HG02759 (cell line): ENCODE measurements at regions not wholly inside any gene's neighbourhood (a gene's known extent, or its start where the extent isn't known, plus 50 kb on each side); places are given as distances from the start of the nearest gene placed in this dataset.
"Not testable (repeated sequence)": the region's sequence is repeated elsewhere in the genome, so short reads cannot be mapped to it uniquely, and the experiment has no call there.

Experiments
- ATAC-seq: cut with Tn5 transposase; IDR thresholded peaks from one replicate; pipeline ENCODE4 v1.9.1; 2021; ENCODE audit warnings: mild to moderate bottlenecking, moderate library complexity; ENCODE audit not compliant: unreplicated experiment

DNA sequence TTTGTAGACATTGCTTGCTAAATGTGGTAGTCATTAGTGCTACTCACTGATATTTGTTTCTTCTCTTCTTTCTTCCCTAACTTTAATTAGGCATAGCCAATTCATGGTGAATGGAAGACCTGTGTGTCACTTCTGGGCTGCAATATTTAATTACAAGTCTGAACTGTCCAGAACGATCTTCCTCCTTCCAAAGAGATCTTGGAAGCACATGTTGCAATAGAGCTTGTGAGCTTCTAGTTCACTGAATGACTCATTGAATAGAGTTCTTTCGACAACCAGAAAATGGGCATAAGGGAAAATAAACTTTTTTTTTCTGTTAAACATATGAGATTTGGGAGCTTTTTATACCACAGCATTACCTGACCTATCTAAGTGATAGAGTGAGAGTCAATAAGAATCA is 1264.6 kb downstream of the PCDH9 start:
- ATAC-seq: no peak

DNA sequence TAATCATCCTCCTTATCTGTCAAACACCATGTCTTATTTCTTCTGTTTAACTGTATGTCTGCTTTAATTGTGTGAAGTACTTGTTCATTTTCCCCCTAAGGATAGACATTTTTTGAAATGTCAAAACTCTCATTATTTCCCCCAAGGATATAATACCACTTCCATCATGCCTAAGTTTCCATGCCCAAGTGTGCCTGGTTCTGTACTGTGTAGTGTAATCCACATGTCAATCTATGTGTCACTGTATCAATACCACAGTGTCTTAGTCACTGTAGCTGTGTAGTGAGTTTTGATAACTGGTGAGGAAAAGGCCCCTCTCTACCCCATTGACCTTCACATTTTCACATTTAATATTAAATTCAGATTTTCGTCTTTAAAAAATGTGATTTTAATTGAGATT is 1265.5 kb downstream of the PCDH9 start:
- ATAC-seq: no peak

DNA sequence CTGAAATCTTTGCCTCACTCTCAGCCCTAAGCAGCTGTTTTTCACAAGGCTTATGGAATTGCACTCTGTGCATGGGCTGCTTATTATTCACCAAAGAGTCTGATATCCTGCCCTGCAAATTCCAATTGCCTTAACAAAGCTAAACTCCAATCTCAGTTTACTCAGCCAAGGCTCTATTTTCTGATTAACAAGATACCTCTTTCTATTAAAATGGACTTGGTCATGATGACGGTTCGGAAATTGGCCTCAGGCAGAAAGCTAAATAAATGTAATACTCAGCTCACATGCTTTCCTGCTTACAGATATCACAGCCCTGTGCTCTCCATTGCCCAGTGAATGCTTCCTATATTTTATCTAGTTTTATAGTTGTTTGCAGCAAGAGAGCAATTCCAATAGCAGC is 1270.8 kb downstream of the PCDH9 start:
- no peak for ATAC-seq

DNA sequence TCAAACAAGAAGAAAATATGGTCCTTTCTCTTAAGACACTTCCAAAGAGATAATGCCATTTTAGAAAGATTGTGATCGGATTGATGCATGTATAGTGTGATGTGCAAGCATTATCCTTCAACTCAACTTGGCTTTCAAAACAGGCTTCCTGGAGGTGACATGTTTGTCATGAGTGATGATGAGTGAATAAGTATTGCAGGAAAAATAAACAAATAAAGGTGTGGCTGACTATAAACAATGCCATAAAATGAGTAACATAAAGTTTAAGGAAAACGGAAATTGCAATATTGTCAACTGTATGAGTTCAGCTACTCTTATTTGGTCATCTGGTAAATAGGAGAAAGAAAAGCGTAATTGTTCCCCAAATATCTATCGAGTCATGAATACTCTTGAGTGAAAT is 1283.7 kb downstream of the PCDH9 start:
- ATAC-seq: no peak

DNA sequence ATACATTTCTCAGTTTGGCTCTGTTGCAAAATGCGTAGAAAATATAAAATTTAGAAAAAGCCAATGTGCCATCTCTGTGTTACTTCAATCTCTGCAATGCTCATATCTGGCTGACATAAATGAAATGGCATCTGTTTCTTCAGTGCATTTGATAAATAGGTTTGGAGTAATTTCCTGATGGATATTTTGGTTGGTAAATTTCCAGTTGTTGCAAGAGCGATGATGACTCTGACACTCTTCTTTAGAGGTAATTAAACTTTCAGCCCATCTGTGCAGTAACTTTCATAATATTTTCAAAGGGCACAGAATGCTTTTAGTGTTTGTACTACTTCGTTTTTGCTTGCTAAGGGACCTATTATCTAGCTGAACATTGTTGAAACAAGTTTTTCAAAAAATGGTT is 1286.4 kb downstream of the PCDH9 start:
- no peak for ATAC-seq

DNA sequence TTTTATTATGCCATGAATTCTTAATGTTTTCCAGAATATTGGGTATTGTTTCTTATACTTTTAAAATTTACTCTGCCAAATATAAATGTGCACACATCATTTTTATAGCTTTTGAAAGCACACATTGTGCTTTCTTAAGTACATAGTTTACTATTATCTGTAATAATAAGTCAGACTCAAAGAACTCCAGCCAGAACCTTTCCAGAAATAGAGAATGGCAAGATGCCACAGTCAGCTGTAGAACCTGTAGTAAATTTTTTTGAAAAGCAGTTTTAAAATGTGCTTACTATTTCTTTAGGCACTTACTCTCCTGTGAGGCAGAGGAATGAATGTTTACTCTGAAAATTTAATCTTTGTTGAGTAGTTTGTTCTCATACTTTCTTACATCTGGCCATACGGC is 1287.1 kb downstream of the PCDH9 start:
- no peak for ATAC-seq

DNA sequence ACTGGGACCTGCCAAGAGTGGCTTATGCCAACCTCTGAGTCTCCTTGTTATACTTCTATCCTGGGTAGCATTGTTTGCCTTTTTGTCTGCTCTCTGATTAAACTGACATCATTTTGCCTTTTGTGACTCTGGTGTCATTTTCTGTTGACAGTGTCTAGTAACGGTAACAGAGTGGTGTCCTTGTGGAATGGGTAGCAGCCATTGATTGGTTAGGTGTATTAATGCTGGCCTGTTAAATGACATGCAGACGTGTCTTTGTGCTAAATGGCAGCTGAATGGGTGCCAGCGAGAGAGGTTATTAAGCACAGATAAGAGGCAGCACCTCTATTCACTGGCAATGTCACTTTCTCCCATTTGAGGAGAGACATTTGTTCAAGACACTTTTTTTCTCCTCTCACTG is 1289.4 kb downstream of the PCDH9 start:
- ATAC-seq: no peak

DNA sequence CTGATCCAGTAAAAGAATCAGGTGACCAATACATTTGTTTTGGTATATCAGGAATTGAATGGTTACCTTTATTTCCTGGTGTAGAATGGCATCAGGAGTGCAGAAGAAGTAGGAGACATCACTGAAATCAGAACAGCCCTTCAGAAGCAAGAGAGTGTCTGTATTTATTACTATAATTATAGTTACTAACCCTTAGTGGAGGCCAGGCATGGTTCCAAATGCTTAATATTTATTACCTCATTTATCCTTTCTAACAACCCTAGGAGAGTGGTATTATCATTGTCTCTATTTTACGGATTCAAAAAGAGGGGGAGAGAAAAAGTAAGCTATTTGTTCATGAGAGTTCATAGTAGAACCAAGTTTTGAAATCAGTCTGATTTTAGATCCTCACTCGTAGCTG is 1292.9 kb downstream of the PCDH9 start:
- no peak for ATAC-seq

DNA sequence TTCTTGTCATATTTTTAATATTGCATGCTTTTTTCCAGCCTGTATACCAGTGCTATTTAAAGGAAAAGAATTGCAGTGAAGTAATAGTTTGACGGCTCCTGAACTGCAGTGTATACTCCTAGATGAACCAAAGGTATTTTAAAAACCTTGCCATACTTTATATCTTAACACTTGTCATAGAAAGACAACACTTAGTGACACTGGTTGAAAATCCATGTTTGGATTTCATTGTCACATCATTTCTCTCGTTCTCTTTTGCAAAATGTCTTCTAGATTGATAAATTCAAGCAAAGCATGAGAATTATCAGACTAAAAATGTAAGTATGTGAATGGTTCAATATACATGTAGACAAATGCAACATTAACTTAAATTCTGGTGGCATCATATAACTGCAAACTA is 1293.9 kb downstream of the PCDH9 start:
- no peak for ATAC-seq

DNA sequence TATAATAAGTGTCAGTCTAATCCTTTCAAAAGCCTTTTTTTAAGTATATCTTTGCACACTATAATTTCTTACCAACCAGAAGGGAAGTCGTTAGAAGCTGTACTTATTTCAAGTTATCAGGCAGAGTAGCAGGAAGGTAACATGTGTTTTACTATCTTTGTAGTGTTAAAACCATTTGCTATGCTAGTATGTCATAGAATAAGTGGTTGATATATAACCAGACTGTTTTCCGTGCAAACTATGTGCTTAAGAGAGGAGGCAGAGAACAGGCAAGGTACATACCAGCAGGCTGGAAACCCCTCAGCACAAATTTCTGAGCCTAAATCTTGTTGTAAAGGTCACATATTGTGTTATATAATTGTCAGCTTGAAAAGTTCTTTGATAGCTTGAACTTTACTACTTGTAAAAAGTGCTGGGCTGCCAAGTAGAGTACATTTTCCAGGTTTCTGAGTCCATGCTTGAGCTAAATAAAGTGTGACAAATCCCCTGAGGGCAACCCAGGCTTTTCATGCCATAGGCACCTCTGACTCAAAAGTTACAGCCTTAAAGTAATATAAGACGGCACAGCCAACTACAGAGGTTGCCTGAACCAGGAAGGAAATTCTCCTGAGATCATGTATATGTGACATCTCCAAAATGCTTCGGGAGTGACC is 1297.4 kb downstream of the PCDH9 start:
- ATAC-seq: no peak

DNA sequence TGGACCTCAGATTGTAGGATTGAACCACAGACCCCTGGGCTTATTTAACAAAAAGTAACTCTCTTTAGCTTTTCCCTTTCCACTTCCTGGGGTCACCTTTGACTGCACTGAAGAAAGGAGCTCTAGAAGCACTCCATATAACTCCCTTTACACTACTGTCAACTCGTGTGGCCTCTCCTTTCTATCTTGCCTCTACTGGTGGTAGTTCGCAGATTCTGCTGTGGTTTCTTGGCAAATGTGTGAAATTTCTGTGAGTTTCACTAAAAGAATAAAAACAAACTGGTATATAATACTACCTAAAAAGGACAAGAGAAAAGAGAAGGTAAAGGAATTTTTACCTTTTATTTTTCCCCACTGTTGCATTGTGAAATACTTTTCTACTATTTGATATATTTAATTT is 1298.1 kb downstream of the PCDH9 start:
- no peak for ATAC-seq

DNA sequence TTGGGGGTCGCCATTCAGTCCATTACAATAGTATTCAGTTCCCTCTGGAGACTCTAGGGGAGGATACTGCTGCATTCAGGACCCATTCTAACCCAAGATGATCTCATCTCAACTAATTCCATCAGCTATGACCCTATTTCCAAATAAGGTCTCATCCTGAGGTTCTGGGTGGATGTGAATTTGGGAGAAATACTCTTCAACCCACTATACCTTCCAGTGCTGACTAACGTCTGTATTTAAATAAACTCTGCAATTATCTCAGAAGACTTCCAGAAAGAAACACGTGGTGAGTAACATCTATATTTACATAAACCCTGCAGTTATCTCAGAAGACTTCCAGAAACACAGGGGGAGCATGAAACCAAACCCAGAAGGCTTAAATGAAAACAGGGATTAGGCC is 1300.7 kb downstream of the PCDH9 start:
- ATAC-seq: no peak

DNA sequence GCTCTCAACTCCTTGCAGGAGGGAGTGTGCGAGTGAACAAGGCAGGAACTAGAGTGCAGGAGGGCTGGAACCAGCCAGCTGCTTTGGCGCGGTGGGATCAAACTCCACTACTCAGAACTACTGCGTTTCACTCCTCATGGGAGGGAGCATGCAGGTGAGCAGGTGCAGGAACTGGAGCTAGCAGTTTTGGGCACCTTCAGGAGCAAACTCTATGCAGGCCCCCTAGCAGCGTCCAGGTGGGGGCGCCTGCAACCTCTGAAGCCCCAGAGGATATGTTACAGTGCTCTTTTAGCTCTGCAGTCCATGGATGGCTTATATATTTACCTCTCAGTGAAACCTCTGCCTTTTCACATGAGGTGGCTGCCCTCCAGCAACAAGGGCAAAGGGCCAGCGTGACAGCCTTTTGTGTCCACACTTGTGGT is 1303.4 kb downstream of the PCDH9 start:
- ATAC-seq: peak; percentile 81

DNA sequence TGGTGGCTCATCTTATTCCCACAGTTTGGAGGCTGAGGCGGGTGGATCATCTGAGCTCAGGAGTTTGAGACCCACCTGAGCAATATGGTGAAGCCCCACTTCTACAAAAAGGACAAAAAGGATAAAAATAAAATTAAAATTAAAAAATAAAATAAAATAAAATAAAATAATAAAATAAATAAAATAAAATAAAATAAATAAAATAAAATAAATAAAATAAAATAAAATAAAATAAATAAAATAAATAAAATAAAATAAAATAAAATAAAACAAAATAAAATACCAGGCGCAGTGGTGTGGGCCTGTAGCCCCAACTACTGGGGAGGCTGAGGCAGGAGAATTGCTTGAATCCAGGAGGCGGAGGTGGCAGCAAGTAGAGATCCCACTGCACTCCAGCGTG is 1307.3 kb downstream of the PCDH9 start:
- not testable (repeated sequence) for ATAC-seq

DNA sequence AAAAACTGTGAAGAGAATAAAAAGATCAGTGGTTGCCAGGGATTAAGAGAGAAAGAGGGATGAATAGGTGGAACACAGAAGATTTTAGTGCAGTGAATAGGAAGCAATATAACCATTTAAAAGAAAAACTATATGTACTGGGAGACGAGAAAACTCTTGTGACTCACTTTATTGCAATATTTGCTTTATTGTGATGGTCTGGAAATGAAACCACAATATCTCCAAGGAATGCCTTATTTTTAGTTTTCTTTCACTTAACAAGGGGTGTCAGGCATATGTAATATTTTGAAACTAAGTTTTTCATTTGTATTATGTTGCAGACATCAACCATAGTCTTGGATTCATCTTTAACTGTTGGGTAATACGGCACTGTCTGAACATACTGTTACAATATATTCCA is 1308.2 kb downstream of the PCDH9 start:
- no peak for ATAC-seq

DNA sequence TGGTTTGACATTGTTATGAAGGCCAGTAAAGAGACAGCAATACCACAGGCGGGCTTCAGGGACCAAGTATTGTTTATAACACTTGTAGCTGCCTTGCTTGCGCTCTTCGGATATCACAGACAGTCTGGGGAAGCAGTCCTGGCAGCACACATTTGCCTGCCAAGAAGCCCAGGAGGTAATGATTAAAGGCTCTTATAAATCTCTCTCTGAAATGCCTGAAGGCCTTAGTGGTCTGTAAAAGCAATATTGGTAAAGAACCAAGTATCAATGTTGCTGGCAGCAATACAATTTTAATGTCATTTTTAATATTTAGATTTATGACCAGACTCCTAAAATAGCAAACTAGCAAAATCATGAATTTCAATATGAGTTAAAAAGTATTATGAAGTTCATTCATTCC is 1312.4 kb downstream of the PCDH9 start:
- no peak for ATAC-seq

DNA sequence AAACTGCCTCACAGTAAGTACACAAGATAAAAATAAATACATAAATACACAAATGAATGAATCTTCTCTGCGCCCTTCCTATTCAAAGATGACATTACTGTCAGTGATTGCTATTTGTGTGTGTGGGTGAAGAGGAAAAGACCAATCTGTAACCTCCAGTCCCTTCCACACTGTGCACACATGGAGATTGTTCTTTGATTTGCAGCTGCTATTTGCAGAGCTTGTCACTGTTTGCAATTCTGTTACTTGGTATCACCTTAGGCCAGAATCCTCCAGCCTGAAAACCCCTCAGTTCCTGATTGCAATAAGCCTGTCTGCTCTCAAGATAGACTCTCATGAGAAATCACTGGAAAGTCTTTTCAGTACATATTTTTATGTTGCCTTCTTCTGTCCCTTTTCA is 1314.9 kb downstream of the PCDH9 start:
- ATAC-seq: no peak

DNA sequence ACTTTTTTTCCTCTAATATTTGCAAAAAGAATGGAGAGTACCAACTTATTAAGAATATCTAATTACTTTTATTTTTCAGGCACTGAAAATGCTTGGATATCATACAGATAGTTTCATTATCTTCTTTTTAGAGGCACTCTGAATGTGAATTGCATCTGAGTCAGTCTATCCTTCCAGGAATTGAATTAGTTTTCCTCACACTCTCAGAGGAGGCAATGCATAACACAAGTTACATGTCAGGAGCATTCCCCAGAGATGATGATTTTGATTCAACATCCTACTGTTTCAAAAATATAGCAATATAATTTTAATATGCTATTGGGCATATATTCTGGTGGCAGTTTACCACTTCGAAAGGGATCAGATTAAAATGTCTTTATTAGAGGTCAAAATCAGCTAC is 1315.4 kb downstream of the PCDH9 start:
- no peak for ATAC-seq

DNA sequence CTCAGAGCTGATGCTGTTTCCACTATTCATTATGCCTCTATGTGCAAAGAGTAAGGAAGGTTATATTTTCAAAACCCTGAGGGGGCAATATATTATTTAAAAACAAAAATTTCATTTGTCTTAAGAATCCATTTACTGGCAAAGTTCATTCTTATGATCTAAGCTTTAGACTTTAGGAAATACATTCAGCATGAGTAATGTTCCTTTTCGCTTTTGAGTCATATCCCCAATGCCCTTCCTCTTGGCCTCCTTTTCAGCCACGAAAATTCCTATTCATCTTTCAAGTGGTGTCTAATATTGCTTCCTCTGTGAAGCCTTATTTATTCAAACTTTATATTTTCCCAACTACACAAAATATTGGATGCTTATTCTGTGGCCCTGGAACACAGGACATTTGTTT is 1317.0 kb downstream of the PCDH9 start:
- ATAC-seq: no peak

DNA sequence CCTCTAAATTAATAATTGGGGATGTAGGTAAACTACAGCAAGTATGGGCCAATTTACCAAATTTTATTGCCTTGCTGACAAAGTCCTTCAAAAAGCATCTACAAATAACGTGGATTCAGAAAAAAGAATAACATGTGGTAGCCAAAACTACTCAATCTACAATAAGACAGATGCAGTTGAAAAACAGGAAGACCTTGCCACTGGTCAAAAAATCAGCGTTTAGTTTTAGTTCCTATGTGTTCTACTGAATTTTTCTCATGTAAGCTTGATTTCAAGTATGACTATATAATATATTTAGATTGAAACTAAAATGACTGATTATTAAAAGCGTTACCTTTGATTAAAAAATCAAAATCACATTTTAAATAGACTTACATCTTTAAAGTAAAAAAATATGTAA is 1317.6 kb downstream of the PCDH9 start:
- ATAC-seq: no peak

DNA sequence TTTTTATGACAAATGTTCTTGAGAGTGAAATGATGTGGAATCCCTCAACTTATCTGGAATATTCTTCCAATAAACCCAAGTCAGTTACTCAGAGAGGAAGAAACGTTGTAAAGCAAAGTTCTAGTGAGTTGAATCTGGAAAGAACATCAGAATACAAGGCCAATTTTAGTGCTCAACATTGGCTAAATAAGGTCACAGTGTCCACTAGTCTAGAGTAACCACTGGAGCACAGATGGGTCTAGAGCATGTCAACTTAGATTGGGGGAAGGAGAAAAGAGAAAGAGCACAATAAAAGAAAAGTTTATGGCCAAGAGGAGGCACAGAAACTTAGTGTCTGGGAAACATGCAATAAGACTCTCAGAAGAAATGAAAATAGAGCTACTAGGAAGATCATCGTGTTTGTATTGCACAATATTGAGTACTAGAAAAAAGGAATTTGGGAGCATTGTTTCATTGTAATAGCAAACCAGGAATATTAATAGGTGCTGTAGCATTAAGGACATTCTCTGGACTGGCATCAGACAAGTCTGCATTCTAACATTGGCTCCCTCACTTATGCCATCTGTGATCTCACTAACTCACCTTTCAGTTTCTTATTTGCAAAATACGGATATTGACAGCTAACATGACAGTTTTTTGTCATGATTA is 1318.5 kb downstream of the PCDH9 start:
- no peak for ATAC-seq

DNA sequence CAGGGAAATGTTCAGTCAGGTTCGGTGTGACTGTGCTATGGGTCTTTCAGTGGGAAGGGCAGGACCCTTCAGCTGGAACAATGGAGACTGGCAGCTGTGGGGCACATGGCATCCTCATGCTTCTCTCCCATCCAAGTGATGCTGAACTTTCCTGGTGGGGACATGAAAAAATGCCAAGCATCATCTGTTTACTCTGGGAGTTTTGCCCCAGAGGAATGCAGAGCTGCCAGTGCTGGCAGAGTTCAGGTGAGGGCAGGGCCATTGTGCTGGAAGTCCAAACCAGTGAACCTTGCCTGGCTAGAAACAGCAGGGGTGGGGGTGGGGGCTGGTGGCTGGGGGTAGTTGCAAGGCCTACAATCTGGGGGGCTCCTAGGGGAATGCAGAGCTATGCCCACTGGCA is 1320.6 kb downstream of the PCDH9 start:
- no peak for ATAC-seq
